A549 (cell line): ENCODE measurements at regions not wholly inside any gene's neighbourhood (a gene's known extent, or its start where the extent isn't known, plus 50 kb on each side); places are given as distances from the start of the nearest gene placed in this dataset.

ENCODE experiments used
- ATAC-seq, 2 experiments: fragments of 200-7000 bp in 1 of 2; fragments of >200 bp in 1 of 2; cut with Nextera tagmentation in 1 of 2; cut with Tn5 transposase in 1 of 2; 3 replicates each; pipeline versions ENCODE4 v1.8.0 to v1.9.1; 2018 to 2020; ENCODE audit warnings: mild to moderate bottlenecking in 1 of 2, moderate library complexity in 1 of 2
- CTCF ChIA-PET: fragments of 300-600 bp; sonication (Branson Sonifier 250); formaldehyde crosslinking; extraction: SDS; loops from one replicate; lab custom pipeline; 2021; ENCODE audit warnings: antibody characterized with exemption, inconsistent platforms; lab: Yijun Ruan, JAX
- POLR2A ChIA-PET: fragments of 350-600 bp; formaldehyde crosslinking; extraction: SDS; loops from one replicate; lab custom pipeline; 2021; ENCODE audit warnings: antibody characterized with exemption, inconsistent platforms; lab: Yijun Ruan, JAX
- DNase-seq, 2 experiments: peaks; one replicate each; pipeline versions ENCODE4 v3.0.0 to v3.0.0-alpha.2; 2011 to 2016; ENCODE audit warnings: low read depth in 1 of 2, low spot score in 1 of 2
- FAIRE-seq: peaks from 2 replicates; lab custom pipeline; 2011; peaks lifted over from hg19 to GRCh38; lab: Jason Lieb, UNC
- H3K27ac ChIP-seq, 2 experiments: fragments of >200 bp; sonication (Bioruptor Twin); formaldehyde crosslinking; 3 replicates each; pipeline ENCODE4 v1.5.1; 2016 to 2017
- H3K4me1 ChIP-seq: fragments of >200 bp; sonication (Bioruptor Twin); formaldehyde crosslinking; 3 replicates; pipeline ENCODE4 v1.6.1; 2016
- H3K4me2 ChIP-seq: fragments of >200 bp; sonication (Bioruptor Twin); formaldehyde crosslinking; 3 replicates; pipeline ENCODE4 v1.6.1; 2016
- H3K4me3 ChIP-seq: fragments of >200 bp; sonication (Bioruptor Twin); formaldehyde crosslinking; 3 replicates; pipeline ENCODE4 v1.5.1; 2016
- H3K9me3 ChIP-seq: fragments of >200 bp; sonication (Bioruptor Twin); formaldehyde crosslinking; 3 replicates; pipeline ENCODE4 v1.6.1; 2016
- BHLHE40 ChIP-seq: IDR thresholded peaks from 2 replicates; pipeline ENCODE4 v1.6.1; 2012; ENCODE audit warnings: low read depth, low read length, inconsistent platforms
- CBX2 ChIP-seq: fragments of 200-600 bp; sonication (generic); IDR thresholded peaks from 2 replicates; pipeline ENCODE4 v1.6.1; 2016; ENCODE audit warnings: low read depth, mild to moderate bottlenecking, borderline replicate concordance
- CEBPB ChIP-seq, 2 experiments: fragments of >200 bp in 1 of 2; sonication (Bioruptor Twin) in 1 of 2; formaldehyde crosslinking in 1 of 2; IDR thresholded peaks; 2 replicates each; pipeline ENCODE4 v1.6.1; 2012 to 2016
- CHD2 ChIP-seq: fragments of 150-350 bp; IDR thresholded peaks from 2 replicates; pipeline ENCODE4 v1.6.1; 2014; ENCODE audit warnings: low read length; ENCODE audit not compliant: partially characterized antibody
- CHD4 ChIP-seq: fragments of 200-600 bp; sonication (generic); IDR thresholded peaks from 2 replicates; pipeline ENCODE4 v1.6.1; 2016; ENCODE audit warnings: antibody characterized with exemption, mild to moderate bottlenecking, borderline replicate concordance
- CTCF ChIP-seq: fragments of >200 bp; sonication (Bioruptor Twin); formaldehyde crosslinking; IDR thresholded peaks from 3 replicates; pipeline ENCODE4 v1.5.1; 2016
- HOXB5 ChIP-seq: fragments of 250-450 bp; sonication (Bioruptor Pico); IDR thresholded peaks from 2 replicates; pipeline ENCODE4 v1.5.0; 2020; ENCODE audit warnings: mild to moderate bottlenecking, moderate library complexity
- KDM1A ChIP-seq: fragments of 200-600 bp; sonication (generic); IDR thresholded peaks from 2 replicates; pipeline ENCODE4 v1.6.1; 2016; ENCODE audit warnings: low read depth, mild to moderate bottlenecking
- POLR2A ChIP-seq: IDR thresholded peaks from 2 replicates; pipeline ENCODE4 v1.6.1; 2012; ENCODE audit warnings: mild to moderate bottlenecking, low read length
- POLR2AphosphoS2 ChIP-seq: conservative IDR thresholded peaks from 2 replicates; pipeline ENCODE4 v1.6.1; 2012; ENCODE audit warnings: low read length, improper control_type of control experiment, inconsistent platforms
- RFX5 ChIP-seq: fragments of 450-650 bp; IDR thresholded peaks from 2 replicates; pipeline ENCODE4 v1.7.1; 2014; ENCODE audit warnings: antibody characterized with exemption, mild to moderate bottlenecking, moderate library complexity
- SMC3 ChIP-seq: fragments of >200 bp; sonication (Bioruptor Twin); formaldehyde crosslinking; IDR thresholded peaks from 3 replicates; pipeline ENCODE4 v1.6.1; 2018; ENCODE audit warnings: inconsistent platforms
- TP53 ChIP-seq: fragments of 250-450 bp; sonication (Bioruptor Pico); IDR thresholded peaks from 2 replicates; pipeline ENCODE4 v1.5.0; 2021; ENCODE audit warnings: mild to moderate bottlenecking, moderate library complexity
- USF2 ChIP-seq: fragments of 450-650 bp; IDR thresholded peaks from 2 replicates; pipeline ENCODE4 v1.6.1; 2014; ENCODE audit warnings: antibody characterized with exemption
- ZNF302 ChIP-seq: fragments of 250-450 bp; sonication (Bioruptor Pico); IDR thresholded peaks from 2 replicates; pipeline ENCODE4 v1.9.0; 2021; ENCODE audit warnings: inconsistent platforms, mild to moderate bottlenecking, moderate library complexity
- ZSCAN20 ChIP-seq: fragments of 250-450 bp; sonication (Bioruptor Pico); IDR thresholded peaks from 2 replicates; pipeline ENCODE4 v1.8.0; 2022; ENCODE audit warnings: mild to moderate bottlenecking, moderate library complexity
- WGBS: methylation state at CpG from one replicate; pipeline ENCODE4 v1.1.6; 2017; ENCODE audit errors: missing lambda C conversion rate; 5-methylcytosine and 5-hydroxymethylcytosine counted together
- TF ChIP-seq, protein P1 (sequence below): fragments of 250-450 bp; sonication (Bioruptor Pico); IDR thresholded peaks from 2 replicates; pipeline ENCODE4 v1.5.0; 2021; ENCODE audit warnings: mild to moderate bottlenecking, moderate library complexity, borderline replicate concordance
- TF ChIP-seq, protein P2 (sequence below): fragments of 250-450 bp; sonication (Bioruptor Pico); IDR thresholded peaks from 2 replicates; pipeline ENCODE4 v1.5.0; 2020; ENCODE audit warnings: low read depth, mild to moderate bottlenecking, moderate library complexity

DNA sequence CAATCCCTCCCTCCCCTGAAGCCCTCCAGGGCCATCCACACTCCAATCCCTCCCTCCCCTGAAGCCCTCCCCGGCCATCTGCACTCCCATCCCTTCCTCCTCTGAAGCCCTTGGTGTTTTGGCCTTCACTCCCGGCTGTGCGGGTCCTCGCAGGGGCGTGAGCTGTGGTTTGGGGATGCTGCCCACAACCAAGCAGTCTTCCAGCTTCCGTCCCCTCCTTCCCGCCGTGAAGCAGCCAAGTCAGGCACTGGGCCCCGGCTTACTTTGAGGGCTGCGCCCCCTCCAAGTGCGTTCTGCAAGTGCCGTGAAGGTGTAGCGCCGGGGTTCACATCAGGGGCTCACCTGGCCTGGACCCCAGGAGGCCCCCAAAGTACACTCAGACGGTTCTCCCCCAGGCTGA, 335.9 kb downstream of the BRD1 start:
- no peak for DNase-seq
- H3K27ac ChIP-seq: no peak overlapping the region
- no peak for TF ChIP-seq POLR2AphosphoS2
- no peak for TF ChIP-seq CEBPB (IDR thresholded peaks at IDR 0.05)
- TF ChIP-seq, all 56 proteins: peak for 0
- WGBS: 82% methylated on average over 13 of the region's 15 CpGs
- no peak overlapping the region for H3K4me3 ChIP-seq
- no peaks in the 10 kb centered on the region for H3K4me1 ChIP-seq
- no peak overlapping the region for H3K4me2 ChIP-seq
- H3K9me3 ChIP-seq: no peaks in the 10 kb centered on the region
- FAIRE-seq (no peak), ATAC-seq (no peak)
- CTCF ChIA-PET: no interaction called here
- POLR2A ChIA-PET: no interaction called here

DNA sequence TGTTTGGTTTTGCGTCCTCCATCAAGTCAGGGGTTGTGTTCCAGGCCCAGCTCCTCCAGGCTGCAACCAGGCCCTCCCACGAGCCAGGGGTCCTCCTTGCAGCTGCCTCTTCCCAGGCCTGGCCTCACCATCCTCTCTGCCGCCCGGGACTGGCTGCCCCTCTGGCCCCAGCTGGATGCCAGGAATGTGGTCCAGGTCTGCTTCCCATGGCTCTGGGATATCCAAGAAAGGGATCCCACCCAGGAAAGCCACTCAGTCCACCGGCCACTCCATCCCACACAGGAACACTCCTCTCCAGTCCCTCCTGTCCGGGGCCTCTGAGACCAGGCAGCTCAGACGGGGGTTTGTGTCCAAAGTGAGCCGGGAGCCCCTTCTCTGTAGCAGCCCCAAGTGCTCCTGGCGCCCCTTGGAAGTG, 336.4 kb downstream of the BRD1 start:
- POLR2A ChIA-PET: no interaction called here
- TF ChIP-seq CBX2 (no peak), CHD4 (no peak)
- FAIRE-seq (no peak), ATAC-seq (no peak), DNase-seq (no peak)
- Histone ChIP-seq H3K9me3 (no peaks in the 10 kb centered on the region), H3K4me3 (no peak overlapping the region), H3K4me1 (no peaks in the 10 kb centered on the region), H3K27ac (no peak overlapping the region), H3K4me2 (no peak overlapping the region)
- WGBS: 36% methylated on average over 6 of the region's 9 CpGs
- CTCF ChIA-PET: no interaction called here

DNA sequence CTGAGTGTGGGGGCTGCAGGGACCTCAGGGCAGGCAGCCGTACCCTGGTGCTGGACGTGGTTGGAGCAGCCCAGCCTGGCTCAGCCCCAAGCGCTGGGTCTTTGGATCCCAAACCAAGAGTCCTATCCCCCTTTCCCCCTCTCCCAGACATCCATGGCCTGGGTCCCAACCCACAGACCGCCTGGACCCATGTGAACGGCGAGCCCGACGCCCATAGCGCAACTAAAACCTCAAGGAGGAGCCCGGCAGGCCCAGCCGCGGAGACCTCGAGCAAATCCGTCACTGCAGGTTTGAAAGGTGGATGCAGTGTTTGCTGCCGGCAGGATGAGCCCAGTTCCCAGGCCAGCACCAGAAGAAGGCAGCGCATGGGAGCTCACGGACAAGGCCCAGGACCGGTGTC, 337.0 kb downstream of the BRD1 start:
- POLR2A ChIA-PET: no interaction called here

GRCh38 chr22:49489821-49490220, 337.9 kb downstream of the BRD1 start:
- 76% methylated on average over 3 of the region's 7 CpGs for WGBS
- TF ChIP-seq USF2: no peak
- TF ChIP-seq, protein P1, sequence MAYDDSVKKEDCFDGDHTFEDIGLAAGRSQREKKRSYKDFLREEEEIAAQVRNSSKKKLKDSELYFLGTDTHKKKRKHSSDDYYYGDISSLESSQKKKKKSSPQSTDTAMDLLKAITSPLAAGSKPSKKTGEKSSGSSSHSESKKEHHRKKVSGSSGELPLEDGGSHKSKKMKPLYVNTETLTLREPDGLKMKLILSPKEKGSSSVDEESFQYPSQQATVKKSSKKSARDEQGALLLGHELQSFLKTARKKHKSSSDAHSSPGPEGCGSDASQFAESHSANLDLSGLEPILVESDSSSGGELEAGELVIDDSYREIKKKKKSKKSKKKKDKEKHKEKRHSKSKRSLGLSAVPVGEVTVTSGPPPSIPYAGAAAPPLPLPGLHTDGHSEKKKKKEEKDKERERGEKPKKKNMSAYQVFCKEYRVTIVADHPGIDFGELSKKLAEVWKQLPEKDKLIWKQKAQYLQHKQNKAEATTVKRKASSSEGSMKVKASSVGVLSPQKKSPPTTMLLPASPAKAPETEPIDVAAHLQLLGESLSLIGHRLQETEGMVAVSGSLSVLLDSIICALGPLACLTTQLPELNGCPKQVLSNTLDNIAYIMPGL (CRISPR knock-in tag): no peak
- no peak for TF ChIP-seq HOXB5
- Histone ChIP-seq H3K9me3 (no peaks in the 10 kb centered on the region), H3K4me1 (no peaks in the 10 kb centered on the region), H3K27ac (no peak overlapping the region), H3K4me3 (no peak overlapping the region), H3K4me2 (no peak overlapping the region)
- CTCF ChIA-PET: no interaction called here
- ATAC-seq (no peak), DNase-seq (no peak), FAIRE-seq (no peak)
- POLR2A ChIA-PET: no interaction called here

More for the DNA sequence above, 337.0 kb downstream of the BRD1 start:
- CTCF ChIA-PET: no interaction called here
- FAIRE-seq (no peak), DNase-seq (no peak)
- H3K4me1 ChIP-seq: no peaks in the 10 kb centered on the region
- TF ChIP-seq CEBPB (IDR thresholded peaks at IDR 0.05): no peak
- TF ChIP-seq BHLHE40: no peak
- TF ChIP-seq TP53 (CRISPR knock-in tag): no peak
- no peak for TF ChIP-seq ZSCAN20 (CRISPR knock-in tag)
- TF ChIP-seq ZNF302 (CRISPR knock-in tag): no peak
- TF ChIP-seq, protein P2, sequence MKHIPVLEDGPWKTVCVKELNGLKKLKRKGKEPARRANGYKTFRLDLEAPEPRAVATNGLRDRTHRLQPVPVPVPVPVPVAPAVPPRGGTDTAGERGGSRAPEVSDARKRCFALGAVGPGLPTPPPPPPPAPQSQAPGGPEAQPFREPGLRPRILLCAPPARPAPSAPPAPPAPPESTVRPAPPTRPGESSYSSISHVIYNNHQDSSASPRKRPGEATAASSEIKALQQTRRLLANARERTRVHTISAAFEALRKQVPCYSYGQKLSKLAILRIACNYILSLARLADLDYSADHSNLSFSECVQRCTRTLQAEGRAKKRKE (CRISPR knock-in tag): no peak
- no peak for TF ChIP-seq SMC3
- TF ChIP-seq, all 56 proteins: peak for 0
- H3K4me3 ChIP-seq: no peak overlapping the region
- no peaks in the 10 kb centered on the region for H3K9me3 ChIP-seq
- H3K27ac ChIP-seq: no peak overlapping the region
- ATAC-seq: no peak
- H3K4me2 ChIP-seq: no peak overlapping the region
- WGBS: 76% methylated on average over 8 of the region's 18 CpGs

GRCh38 chr22:49488943-49489342, 338.7 kb downstream of the BRD1 start:
- ChIA-PET POLR2A (no interaction called here), CTCF (no interaction called here)
- 86% methylated on average over 7 of the region's 10 CpGs for WGBS
- Histone ChIP-seq H3K9me3 (no peaks in the 10 kb centered on the region), H3K4me2 (no peak overlapping the region), H3K27ac (no peak overlapping the region), H3K4me3 (no peak overlapping the region), H3K4me1 (no peaks in the 10 kb centered on the region)
- TF ChIP-seq ZSCAN20 (CRISPR knock-in tag): no peak
- TF ChIP-seq CHD2: no peak
- TF ChIP-seq POLR2A: no peak
- TF ChIP-seq KDM1A: no peak
- TF ChIP-seq RFX5: no peak
- no peak for TF ChIP-seq CTCF
- no peak for ATAC-seq
- no peak for DNase-seq
- no peak for FAIRE-seq
